ENCODE measurements at regions not wholly inside any gene's neighbourhood (a gene's known extent, or its start where the extent isn't known, plus 50 kb on each side); places are given as distances from the start of the nearest gene placed in this dataset.

- TF ChIP-seq CTCF (conservative IDR thresholded peaks at IDR 0.05 in 1 of 2, IDR thresholded peaks at IDR 0.05 in 1 of 2; ENCODE audit: extremely low read depth in 1 of 2, insufficient read depth in 1 of 2, low read depth in 1 of 2, low read length in 2 of 2) (no peak), EZH2 (IDR thresholded peaks at IDR 0.05; ENCODE audit: borderline replicate concordance, low read length) (no peak)
Observed at GRCh38 chr9:16184964-16185646, 632.3 kb downstream of the CCDC171 start.

All from mammary epithelial cell (primary cell).